ENCODE measurements at regions not wholly inside any gene's neighbourhood (a gene's known extent, or its start where the extent isn't known, plus 50 kb on each side); places are given as distances from the start of the nearest gene placed in this dataset.

- Histone ChIP-seq H3K27ac (no peak overlapping the region), H3K4me1 (peaks cover 27% of the 10 kb centered on the region), H3K9me3 (no peaks in the 10 kb centered on the region), H3K27me3 (no peaks in the 10 kb centered on the region), H3K4me3 (no peak overlapping the region), H3K36me3 (ENCODE audit: low read depth, missing control alignments) (no peaks in the 10 kb centered on the region)
- no peak for DNase-seq
- intact Hi-C loops (cut with DNase I; ENCODE audit: low total_unique reads), result no loop called here
- TF ChIP-seq CTCF (IDR thresholded peaks at IDR 0.05) (no peak), POLR2A (IDR thresholded peaks at IDR 0.05) (no peak)
- 85 to 96% methylated on average over 3 to 4 of the region's 4 CpGs for WGBS, 2 donors
Measured at GRCh38 chr6:41430875-41431274, 95.5 kb downstream of the NCR2 start.

GRCh38 chr6:41432280-41432679 lies 96.9 kb downstream of the NCR2 start:
- no peak for TF ChIP-seq POLR2A (IDR thresholded peaks at IDR 0.05)
- TF ChIP-seq CTCF (IDR thresholded peaks at IDR 0.05), result no peak
- Histone ChIP-seq H3K9me3 (no peaks in the 10 kb centered on the region), H3K4me1 (peaks cover 26% of the 10 kb centered on the region), H3K4me3 (no peak overlapping the region), H3K27ac (no peak overlapping the region), H3K36me3 (ENCODE audit: low read depth, missing control alignments) (no peaks in the 10 kb centered on the region), H3K27me3 (no peaks in the 10 kb centered on the region)
- no peak for DNase-seq
- intact Hi-C loops (cut with DNase I; ENCODE audit: low total_unique reads), result no loop called here
- WGBS, 2 donors, result 67 to 84% methylated on average over 3 of the region's 3 CpGs

GRCh38 chr6:41434803-41435481 lies 99.5 kb downstream of the NCR2 start:
- Histone ChIP-seq H3K9me3 (no peaks in the 10 kb centered on the region), H3K27ac (no peak overlapping the region), H3K4me1 (peaks cover 10% of the 10 kb centered on the region), H3K36me3 (ENCODE audit: low read depth, missing control alignments) (no peaks in the 10 kb centered on the region), H3K27me3 (no peaks in the 10 kb centered on the region), H3K4me3 (no peak overlapping the region)
- DNase-seq, result peak; percentile 64
- WGBS, 2 donors, result 29 to 38% methylated on average over 9 of the region's 9 CpGs
- intact Hi-C loops (cut with DNase I; ENCODE audit: low total_unique reads), result no loop called here
- TF ChIP-seq CTCF (IDR thresholded peaks at IDR 0.05), result no peak
- no peak for TF ChIP-seq POLR2A (IDR thresholded peaks at IDR 0.05)

- Histone ChIP-seq H3K4me1 (peaks cover 10% of the 10 kb centered on the region), H3K36me3 (ENCODE audit: low read depth, missing control alignments) (no peaks in the 10 kb centered on the region), H3K4me3 (no peak overlapping the region), H3K27me3 (no peaks in the 10 kb centered on the region), H3K9me3 (no peaks in the 10 kb centered on the region), H3K27ac (no peak overlapping the region)
- no peak for DNase-seq
- intact Hi-C loops (cut with DNase I; ENCODE audit: low total_unique reads), result no loop called here
- TF ChIP-seq CTCF (IDR thresholded peaks at IDR 0.05) (no peak), POLR2A (IDR thresholded peaks at IDR 0.05) (no peak)
- WGBS, 2 donors, result 86 to 93% methylated on average over 4 of the region's 4 CpGs
Measured at GRCh38 chr6:41437604-41438003, 102.2 kb downstream of the NCR2 start.

GRCh38 chr6:41438746-41439145 lies 103.3 kb downstream of the NCR2 start:
- Histone ChIP-seq H3K27me3 (no peaks in the 10 kb centered on the region), H3K36me3 (ENCODE audit: low read depth, missing control alignments) (no peaks in the 10 kb centered on the region), H3K4me1 (peaks cover 19% of the 10 kb centered on the region), H3K9me3 (no peaks in the 10 kb centered on the region), H3K27ac (no peak overlapping the region), H3K4me3 (no peak overlapping the region)
- no peak for DNase-seq
- intact Hi-C loops (cut with DNase I; ENCODE audit: low total_unique reads), result no loop called here
- TF ChIP-seq CTCF (IDR thresholded peaks at IDR 0.05) (no peak), POLR2A (IDR thresholded peaks at IDR 0.05) (no peak)
- WGBS, 2 donors, result 86 to 90% methylated on average over 1 of the region's 1 CpG
